Lower lobe of right lung (tissue), 2 donors: ENCODE measurements at regions not wholly inside any gene's neighbourhood (a gene's known extent, or its start where the extent isn't known, plus 50 kb on each side); places are given as distances from the start of the nearest gene placed in this dataset.
A peak's percentile ranks its signal among the peaks of the same experiment; 100 is the strongest.

Source experiments
- ATAC-seq, 2 donors: fragments of 200-7000 bp; cut with Tn5 transposase; one replicate each; pipeline ENCODE4 v1.9.1; 2020 to 2022; ENCODE audit warnings: mild to moderate bottlenecking in 2 of 2, moderate library complexity in 2 of 2
- DNase-seq: peaks from one replicate; pipeline ENCODE4 v3.0.0-alpha.2; 2020
- H3K27ac ChIP-seq: fragments of 200-600 bp; one replicate; pipeline ENCODE4 v1.8.0; 2022
- H3K27me3 ChIP-seq: fragments of 200-600 bp; one replicate; pipeline ENCODE4 v1.8.0; 2022; ENCODE audit warnings: low read depth
- H3K36me3 ChIP-seq: fragments of 200-600 bp; one replicate; pipeline ENCODE4 v1.8.0; 2022; ENCODE audit warnings: mild to moderate bottlenecking
- H3K4me1 ChIP-seq: fragments of 200-600 bp; one replicate; pipeline ENCODE4 v1.8.0; 2022
- H3K4me3 ChIP-seq: fragments of 200-600 bp; one replicate; pipeline ENCODE4 v1.8.0; 2022; ENCODE audit warnings: mild to moderate bottlenecking
- H3K9me3 ChIP-seq: fragments of 200-600 bp; one replicate; pipeline ENCODE4 v1.8.0; 2022
- intact Hi-C: fragments of 100-400 bp; cut with DNase I; formaldehyde crosslinking; loops from one replicate; pipeline ENCODE4 v1.11.0; 2022
- TF ChIP-seq, protein P1 (sequence below): fragments of 200-600 bp; IDR thresholded peaks from one replicate; pipeline ENCODE4 v1.8.0; 2022; ENCODE audit warnings: antibody characterized with exemption, mild to moderate bottlenecking
- donor health status: DM: no; HTN: yes; CAD: no; lungs with severe emphysema.

DNA sequence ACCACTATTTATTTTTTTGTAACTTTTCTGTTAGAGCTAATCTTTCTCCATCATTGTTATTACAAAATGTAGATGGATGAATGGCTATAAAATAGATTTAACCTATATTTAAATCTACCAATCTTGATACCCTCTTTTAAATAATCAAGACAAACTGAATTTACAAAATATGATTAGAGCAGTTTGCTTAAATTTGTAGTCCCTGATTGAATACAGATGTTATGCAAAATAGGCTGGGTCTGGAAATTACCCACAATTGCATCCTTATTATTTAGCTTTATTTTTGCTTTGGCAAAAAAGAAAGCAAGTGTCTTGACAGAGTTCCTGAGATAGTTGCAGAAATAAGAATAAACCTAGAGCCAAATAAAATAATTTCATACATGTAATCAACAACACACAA, 352.8 kb downstream of the KLF12 start:
- Histone ChIP-seq H3K27me3 (no peaks in the 10 kb centered on the region), H3K27ac (no peak overlapping the region), H3K36me3 (no peaks in the 10 kb centered on the region), H3K4me1 (no peaks in the 10 kb centered on the region), H3K9me3 (no peaks in the 10 kb centered on the region), H3K4me3 (no peak overlapping the region)
- intact Hi-C loops = no loop called here
- DNase-seq (no peak), ATAC-seq (no peak)
- TF ChIP-seq, protein P1, sequence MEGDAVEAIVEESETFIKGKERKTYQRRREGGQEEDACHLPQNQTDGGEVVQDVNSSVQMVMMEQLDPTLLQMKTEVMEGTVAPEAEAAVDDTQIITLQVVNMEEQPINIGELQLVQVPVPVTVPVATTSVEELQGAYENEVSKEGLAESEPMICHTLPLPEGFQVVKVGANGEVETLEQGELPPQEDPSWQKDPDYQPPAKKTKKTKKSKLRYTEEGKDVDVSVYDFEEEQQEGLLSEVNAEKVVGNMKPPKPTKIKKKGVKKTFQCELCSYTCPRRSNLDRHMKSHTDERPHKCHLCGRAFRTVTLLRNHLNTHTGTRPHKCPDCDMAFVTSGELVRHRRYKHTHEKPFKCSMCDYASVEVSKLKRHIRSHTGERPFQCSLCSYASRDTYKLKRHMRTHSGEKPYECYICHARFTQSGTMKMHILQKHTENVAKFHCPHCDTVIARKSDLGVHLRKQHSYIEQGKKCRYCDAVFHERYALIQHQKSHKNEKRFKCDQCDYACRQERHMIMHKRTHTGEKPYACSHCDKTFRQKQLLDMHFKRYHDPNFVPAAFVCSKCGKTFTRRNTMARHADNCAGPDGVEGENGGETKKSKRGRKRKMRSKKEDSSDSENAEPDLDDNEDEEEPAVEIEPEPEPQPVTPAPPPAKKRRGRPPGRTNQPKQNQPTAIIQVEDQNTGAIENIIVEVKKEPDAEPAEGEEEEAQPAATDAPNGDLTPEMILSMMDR = no peak

DNA sequence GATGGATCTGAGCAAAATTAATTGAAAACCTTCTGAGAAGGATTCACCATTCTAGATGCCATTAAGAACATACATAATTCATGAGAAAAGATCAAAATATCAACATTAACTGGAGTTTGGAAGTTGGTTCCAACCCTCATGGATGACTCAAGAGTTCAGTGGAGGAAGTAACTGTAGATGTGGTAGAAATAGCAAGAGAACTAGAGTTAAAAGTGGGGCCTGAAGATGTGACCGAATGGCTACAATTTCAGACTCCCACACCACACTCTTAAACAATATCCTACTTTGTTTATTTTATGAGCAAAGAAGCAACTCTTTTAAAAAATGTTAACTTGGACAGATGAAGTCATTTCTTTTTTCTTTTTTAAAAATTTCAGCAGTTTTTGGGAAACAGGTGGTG, 354.3 kb downstream of the KLF12 start:
- intact Hi-C loops = no loop called here
- no peaks in the 10 kb centered on the region for H3K4me1 ChIP-seq
- H3K27ac ChIP-seq = no peak overlapping the region

DNA sequence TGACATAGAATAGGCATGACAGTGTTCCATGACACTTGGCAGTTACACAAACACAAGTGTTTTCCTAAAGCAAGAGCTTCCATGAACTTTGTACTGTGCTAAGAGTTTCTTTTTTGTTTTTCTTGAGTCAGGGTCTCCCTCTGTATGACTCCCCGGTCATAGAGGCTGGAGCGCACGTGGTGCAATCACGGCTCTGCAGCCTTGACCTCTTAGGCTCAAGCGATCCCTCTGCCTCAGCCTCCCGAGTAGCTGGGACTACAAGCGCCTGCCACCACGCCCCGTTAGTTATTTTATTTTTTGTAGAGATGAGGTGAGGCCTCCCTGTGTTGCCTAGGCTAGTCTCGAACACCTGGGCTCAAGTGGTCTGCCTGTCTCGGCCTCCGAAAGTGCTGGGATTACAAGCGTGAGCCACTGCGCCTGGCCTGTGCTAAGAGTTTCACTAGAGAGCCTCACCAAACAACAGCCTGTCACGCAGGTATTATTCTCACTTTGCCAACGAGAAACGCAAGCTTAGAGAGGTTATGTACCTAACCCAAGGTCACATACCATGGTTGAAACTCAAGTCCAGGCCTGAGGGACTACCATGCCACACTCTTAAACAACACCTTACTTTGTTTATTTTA, 355.9 kb downstream of the KLF12 start:
- H3K36me3 ChIP-seq = no peaks in the 10 kb centered on the region
- H3K27me3 ChIP-seq = no peaks in the 10 kb centered on the region
- no peaks in the 10 kb centered on the region for H3K4me1 ChIP-seq
- no peak overlapping the region for H3K4me3 ChIP-seq
- no peaks in the 10 kb centered on the region for H3K9me3 ChIP-seq
- ATAC-seq (peak in 1 of 2 donors; percentile 34), DNase-seq (no peak)
- intact Hi-C loops = no loop called here
- H3K27ac ChIP-seq = no peak overlapping the region
- TF ChIP-seq, protein P1 = no peak

More for the DNA sequence above, 354.3 kb downstream of the KLF12 start:
- H3K4me3 ChIP-seq = no peak overlapping the region
- DNase-seq (no peak), ATAC-seq (no peak)
- H3K27me3 ChIP-seq = no peaks in the 10 kb centered on the region
- H3K36me3 ChIP-seq = no peaks in the 10 kb centered on the region
- TF ChIP-seq, protein P1 = no peak
- H3K9me3 ChIP-seq = no peaks in the 10 kb centered on the region

DNA sequence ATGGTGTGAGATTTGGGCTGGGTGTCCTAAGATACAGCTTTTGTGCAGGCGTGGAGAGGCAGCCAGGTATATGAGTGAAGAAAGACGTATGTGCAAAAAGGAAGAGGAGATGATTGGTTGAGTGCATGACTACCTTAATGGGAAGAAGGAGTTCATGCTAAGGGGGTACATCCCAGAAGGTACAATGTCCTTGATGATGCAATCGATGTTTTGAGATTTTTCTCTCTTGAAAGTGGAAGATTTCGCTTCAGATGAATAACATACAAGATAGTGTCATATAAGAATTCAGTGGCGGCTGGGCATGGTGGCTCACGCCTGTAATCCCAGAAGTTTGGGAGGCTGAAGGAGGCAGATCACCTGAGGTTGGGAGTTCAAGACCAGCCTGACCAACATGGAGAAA, 357.1 kb downstream of the KLF12 start:
- Histone ChIP-seq H3K27me3 (no peaks in the 10 kb centered on the region), H3K27ac (no peak overlapping the region), H3K4me3 (no peak overlapping the region), H3K4me1 (no peaks in the 10 kb centered on the region), H3K36me3 (no peaks in the 10 kb centered on the region), H3K9me3 (no peaks in the 10 kb centered on the region)
- ATAC-seq (no peak), DNase-seq (no peak)
- intact Hi-C loops = no loop called here
- TF ChIP-seq, protein P1 = no peak

DNA sequence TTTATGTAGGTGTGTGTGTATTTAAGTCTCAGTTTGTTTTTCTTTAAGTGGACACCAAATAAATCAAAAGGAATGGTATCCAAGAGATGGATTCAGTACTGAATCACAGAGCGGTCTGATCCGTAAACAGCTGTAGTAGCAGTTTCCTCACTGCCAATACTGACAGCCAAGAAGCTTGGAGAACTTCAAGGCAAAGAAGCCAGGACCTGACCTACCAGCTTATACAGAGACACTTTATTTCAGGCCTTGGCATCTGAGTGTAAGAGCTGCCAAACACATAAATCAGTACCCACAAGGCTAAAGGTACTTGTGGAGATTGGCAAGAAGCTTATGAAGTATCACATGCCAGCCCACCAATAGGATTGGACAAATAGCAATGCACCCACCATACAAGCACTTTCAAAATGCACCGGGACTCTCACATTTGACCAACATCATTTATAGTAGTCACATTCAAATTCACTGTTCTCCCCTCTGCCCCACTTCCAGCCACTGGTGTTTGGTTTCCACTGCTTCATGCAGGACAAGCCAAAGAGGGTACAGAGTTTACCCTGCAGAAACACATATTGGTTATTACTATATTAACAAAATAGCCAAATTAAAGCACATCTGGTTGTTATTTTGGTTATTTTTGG, 357.9 kb downstream of the KLF12 start:
- intact Hi-C loops = no loop called here
- ATAC-seq = no peak
- H3K4me3 ChIP-seq = no peak overlapping the region
- no peak for DNase-seq
- TF ChIP-seq, protein P1 = no peak
- no peaks in the 10 kb centered on the region for H3K9me3 ChIP-seq
- no peak overlapping the region for H3K27ac ChIP-seq
- no peaks in the 10 kb centered on the region for H3K27me3 ChIP-seq
- H3K36me3 ChIP-seq = no peaks in the 10 kb centered on the region
- H3K4me1 ChIP-seq = no peaks in the 10 kb centered on the region
